AG09319 (cell line): ENCODE measurements at regions not wholly inside any gene's neighbourhood (a gene's known extent, or its start where the extent isn't known, plus 50 kb on each side); places are given as distances from the start of the nearest gene placed in this dataset.

ENCODE experiments used
- DNase-seq: peaks from one replicate; pipeline ENCODE4 v3.0.0-alpha.2; 2010; ENCODE audit warnings: low read depth; ENCODE audit errors: extremely low read depth
- TF ChIP-seq, protein P1 (sequence below): IDR thresholded peaks from 2 replicates; pipeline ENCODE4 v1.5.1; 2011; ENCODE audit warnings: low read depth, mild to moderate bottlenecking, inconsistent platforms, low read length, moderate library complexity

DNA sequence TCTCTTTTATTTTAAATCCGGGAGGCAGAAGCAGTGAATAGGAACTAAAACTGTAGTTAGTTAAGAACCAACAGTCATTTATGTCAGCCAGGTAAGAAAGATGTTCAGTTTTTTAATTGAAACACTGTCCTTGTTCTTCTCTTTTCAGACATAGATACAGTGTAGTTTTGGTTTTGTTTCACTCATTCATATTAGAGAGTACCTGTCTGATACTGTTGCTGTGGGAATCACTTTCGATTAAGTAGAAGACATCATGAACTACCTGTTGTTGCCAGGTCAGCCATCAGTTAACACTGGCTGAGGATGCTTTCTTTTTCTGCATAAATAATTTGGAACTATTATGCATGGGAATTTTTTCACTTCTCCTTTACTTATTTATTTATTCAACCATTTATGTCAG lies 700.4 kb downstream of the OTOL1 start:
- no peak for DNase-seq
- TF ChIP-seq, protein P1, sequence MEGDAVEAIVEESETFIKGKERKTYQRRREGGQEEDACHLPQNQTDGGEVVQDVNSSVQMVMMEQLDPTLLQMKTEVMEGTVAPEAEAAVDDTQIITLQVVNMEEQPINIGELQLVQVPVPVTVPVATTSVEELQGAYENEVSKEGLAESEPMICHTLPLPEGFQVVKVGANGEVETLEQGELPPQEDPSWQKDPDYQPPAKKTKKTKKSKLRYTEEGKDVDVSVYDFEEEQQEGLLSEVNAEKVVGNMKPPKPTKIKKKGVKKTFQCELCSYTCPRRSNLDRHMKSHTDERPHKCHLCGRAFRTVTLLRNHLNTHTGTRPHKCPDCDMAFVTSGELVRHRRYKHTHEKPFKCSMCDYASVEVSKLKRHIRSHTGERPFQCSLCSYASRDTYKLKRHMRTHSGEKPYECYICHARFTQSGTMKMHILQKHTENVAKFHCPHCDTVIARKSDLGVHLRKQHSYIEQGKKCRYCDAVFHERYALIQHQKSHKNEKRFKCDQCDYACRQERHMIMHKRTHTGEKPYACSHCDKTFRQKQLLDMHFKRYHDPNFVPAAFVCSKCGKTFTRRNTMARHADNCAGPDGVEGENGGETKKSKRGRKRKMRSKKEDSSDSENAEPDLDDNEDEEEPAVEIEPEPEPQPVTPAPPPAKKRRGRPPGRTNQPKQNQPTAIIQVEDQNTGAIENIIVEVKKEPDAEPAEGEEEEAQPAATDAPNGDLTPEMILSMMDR, result no peak

DNA sequence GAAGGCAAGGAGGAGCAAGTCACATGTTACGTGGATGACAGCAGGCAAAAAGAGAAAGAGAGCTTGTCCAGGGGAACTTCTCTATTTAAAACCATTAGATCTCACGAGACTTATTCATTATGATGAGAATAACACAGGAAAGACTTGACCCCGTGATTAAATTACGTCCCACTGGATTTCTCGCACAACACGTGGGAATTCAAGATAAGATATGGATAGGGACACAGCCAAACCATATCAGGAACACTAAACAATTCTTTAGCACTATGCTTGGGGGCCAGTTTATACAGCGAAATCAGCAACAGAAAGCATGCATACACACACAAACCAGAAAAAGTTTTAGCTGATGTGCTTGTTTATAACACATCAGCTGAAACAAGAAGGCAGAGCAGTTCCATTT lies 704.2 kb downstream of the OTOL1 start:
- DNase-seq, result no peak
- TF ChIP-seq, protein P1, result no peak

DNA sequence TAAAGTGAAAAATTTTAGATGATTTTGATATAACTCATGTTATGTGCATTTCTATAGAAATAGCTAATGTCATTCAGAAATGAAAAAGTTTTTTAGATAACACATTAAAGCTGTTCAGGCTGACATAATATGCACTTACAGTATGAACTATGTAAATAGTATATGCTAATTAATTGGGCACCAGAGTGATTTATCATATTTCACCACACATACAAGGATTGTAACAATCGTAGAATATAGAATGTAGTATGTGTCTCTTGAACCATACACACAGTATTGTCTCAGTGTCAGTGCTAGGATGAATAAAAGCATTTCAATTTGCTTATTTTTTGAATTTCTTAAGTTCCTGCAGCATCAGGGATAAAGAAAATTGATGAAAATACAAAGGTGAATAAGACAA lies 710.0 kb downstream of the OTOL1 start:
- TF ChIP-seq, protein P1, result no peak
- no peak for DNase-seq

DNA sequence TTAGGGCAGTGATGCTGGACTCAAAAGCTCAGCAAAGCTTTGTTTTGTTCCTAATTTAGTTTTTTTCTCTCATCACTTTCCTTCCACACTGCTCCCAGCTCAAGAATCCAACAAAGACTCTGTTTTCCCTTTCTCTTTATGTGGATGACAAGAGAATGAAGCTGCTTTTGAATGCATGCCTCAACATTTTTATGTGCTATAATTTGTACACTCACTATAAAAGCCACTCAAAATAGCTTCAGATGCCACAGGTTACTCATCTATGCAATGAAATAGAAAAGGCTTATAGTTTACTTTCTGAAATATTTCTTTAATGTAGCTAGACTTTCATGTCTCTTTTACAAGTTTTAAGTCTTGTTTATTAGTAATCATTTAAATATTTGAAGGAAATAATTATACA lies 714.9 kb downstream of the OTOL1 start:
- TF ChIP-seq, protein P1, result no peak

DNA sequence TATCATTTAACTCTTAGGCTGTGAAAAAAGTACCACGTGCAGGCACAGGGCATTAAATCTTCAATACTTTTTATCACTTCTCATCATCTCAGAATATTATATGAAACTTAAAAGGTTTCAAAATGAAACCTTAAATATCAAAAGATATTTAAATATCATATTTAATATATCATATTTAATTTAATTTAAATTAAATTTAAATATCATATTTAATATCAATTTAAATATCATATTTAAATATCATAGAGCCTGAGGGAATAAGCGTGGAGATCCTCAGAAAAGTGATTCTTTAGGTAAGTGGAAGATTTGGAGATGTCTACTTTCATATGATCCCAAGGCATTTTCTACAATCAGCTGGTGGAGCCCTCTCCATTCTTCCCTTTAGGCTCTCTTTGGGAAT lies 716.6 kb downstream of the OTOL1 start:
- TF ChIP-seq, protein P1, result no peak
- no peak for DNase-seq

More for the DNA sequence above, 714.9 kb downstream of the OTOL1 start:
- DNase-seq, result no peak

DNA sequence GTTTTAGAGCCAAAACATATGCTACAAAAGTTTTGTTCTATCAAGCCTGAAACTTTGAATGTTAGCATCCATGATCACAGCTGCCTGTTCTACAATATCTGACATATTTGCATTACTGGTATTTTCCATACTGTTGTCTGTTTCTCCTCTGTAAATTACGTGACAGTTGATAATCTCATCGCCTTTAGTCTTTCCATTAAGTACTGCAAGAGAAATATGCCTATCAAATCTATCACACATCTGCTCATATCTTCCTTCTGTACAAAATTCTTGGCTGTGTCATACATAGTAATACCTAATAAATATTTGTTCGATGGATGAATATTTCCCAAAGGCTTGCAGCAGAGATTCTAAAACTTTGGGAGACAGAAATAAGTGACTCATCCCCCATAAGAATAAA lies 717.3 kb downstream of the OTOL1 start:
- TF ChIP-seq, protein P1, result no peak

DNA sequence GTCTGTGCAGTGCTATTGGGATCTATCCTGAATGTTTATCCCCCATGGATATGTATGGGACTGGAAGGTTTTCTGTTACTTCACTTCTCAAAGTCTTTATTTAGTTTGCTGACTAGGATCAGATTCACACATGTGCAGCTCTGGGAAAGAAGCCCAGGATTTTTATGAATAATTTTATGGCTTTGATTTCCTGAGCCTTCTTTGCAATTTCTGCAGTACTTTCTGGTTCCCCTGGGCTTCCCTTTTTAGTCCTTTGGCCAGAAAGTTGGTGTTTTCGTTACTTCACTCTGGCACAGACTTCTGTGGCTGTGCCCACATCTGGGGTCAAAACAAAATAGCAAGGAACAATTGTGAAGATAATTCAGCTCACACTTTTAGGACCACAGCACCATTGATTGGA lies 721.0 kb downstream of the OTOL1 start:
- DNase-seq, result peak; percentile 4
- TF ChIP-seq, protein P1, result no peak

More for the DNA sequence above, 717.3 kb downstream of the OTOL1 start:
- no peak for DNase-seq
